GM23248 (cell line): ENCODE measurements at regions not wholly inside any gene's neighbourhood (a gene's known extent, or its start where the extent isn't known, plus 50 kb on each side); places are given as distances from the start of the nearest gene placed in this dataset.

Experiments used
- EZH2 ChIP-seq: fragments of 200-600 bp; sonication (generic); IDR thresholded peaks from 2 replicates; pipeline ENCODE4 v1.6.1; 2018; ENCODE audit warnings: antibody characterized with exemption, mild to moderate bottlenecking; ENCODE audit not compliant: insufficient read depth, poor library complexity, severe bottlenecking
- EZH2phosphoT487 ChIP-seq: fragments of 200-600 bp; sonication (generic); IDR thresholded peaks from 2 replicates; pipeline ENCODE4 v1.6.1; 2018; ENCODE audit warnings: antibody characterized with exemption, moderate library complexity, mild to moderate bottlenecking, low read depth; ENCODE audit not compliant: insufficient read depth

GRCh38 chr5:105917189-105917588 lies 1753.5 kb downstream of the EFNA5 start:
- TF ChIP-seq EZH2phosphoT487 (no peak), EZH2 (no peak)
